SKM-1 treated with dmso at 0.1 percent for 144 hours (cell line): ENCODE measurements at regions not wholly inside any gene's neighbourhood (a gene's known extent, or its start where the extent isn't known, plus 50 kb on each side); places are given as distances from the start of the nearest gene placed in this dataset.
A peak's percentile ranks its signal among the peaks of the same experiment; 100 is the strongest.
"Not testable (repeated sequence)": the region's sequence is repeated elsewhere in the genome, so short reads cannot be mapped to it uniquely, and the experiment has no call there.

Experiments
- DNase-seq: peaks from one replicate; lab custom pipeline; 2025; ENCODE audit not compliant: unreplicated experiment; lab: John Stamatoyannopoulos, UW

- DNase-seq: no peak
Observed at GRCh38 chr4:134906404-134907023, 704.9 kb upstream of the PABPC4L start.

DNA sequence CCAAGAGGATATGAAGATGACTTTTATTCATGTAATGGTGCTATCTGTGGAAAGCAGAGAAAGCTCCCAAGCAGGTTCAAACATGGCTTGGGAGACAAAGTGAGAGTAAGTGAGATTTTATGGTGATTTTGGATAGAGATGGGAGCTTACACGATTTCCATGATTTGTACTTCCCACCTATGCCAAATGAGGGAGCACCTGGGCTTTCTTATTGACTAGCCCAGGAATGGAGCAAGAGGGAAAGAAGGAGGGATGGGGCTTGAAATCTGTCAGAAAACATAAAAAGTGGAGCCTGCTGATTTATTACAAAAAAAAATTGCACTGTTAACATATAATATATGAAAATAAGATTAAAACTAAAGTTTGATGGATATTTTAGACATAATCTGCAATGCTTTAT is 703.5 kb upstream of the PABPC4L start:
- no peak for DNase-seq

GRCh38 chr4:134888156-134888555 is 686.6 kb upstream of the PABPC4L start:
- no peak for DNase-seq

GRCh38 chr4:134885436-134885835 is 683.8 kb upstream of the PABPC4L start:
- DNase-seq: peak; percentile 8

DNA sequence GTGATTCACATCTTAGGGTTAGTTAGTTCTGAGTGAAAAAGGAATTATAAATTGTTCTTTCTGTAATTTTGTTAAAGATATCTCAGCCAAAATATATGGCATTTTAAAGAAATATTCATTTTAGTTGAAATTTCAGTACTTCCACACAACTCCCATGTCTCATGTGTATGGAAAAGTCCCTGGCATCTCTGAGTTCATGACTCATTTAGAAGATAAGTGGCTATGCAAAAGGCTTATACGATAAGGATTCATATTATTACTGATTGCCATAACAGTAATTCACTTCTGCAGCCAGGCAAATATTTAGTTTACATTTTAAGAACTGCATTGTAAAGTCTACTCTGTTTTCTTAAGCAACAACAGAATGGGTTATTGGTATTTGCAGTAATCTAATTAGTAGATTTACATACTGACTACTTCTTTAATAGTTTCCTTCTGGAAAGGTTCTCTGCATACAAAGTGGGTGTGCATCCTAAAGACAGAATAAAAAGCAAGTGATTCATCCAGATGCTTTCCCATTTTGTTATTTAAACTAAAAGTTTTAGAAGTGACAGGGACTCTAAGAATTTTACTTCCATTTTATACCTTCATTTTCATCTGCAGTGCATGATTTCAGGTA is 682.4 kb upstream of the PABPC4L start:
- no peak for DNase-seq

DNA sequence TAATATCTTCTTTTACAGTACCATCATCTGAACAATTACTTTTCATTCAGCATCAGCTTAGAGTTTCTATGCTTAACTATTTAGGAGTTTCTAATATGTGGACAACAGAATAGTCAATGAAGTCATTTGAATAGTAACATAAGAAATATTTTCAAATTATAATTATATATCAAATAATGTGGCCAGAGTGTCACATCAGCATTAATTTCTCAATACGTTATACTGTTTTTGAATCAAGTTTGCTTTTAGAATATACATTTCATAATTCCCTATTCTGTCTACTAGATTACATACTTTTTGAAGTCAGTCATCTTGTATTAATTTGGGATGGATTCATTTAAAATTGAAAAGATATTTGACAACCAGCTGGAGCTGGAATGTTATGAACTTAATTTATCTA is 677.4 kb upstream of the PABPC4L start:
- no peak for DNase-seq

- no peak for DNase-seq
Observed at GRCh38 chr4:134867027-134867426, 665.4 kb upstream of the PABPC4L start.

- DNase-seq: no peak
Observed at GRCh38 chr4:134865675-134866074, 664.1 kb upstream of the PABPC4L start.

DNA sequence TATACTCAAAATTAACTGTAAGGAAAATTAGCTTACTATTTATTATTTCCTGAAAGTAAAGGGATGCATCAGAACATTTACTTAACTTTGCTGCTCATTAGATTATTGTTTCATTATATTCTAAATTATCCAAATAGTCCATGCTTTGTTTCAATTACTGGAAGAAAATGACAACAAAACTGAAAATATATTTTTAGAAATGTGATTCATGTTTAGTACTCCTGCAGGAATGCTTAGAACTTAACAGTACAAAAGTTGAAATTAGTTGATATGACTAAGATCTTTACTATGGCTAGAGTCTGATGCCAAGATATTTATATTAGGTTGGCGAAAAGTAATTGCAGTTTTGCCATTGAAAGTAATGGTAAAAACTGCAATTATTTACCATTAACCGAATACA is 660.5 kb upstream of the PABPC4L start:
- DNase-seq: no peak

- DNase-seq: no peak
Observed at GRCh38 chr4:134848681-134849080, 647.1 kb upstream of the PABPC4L start.

- not testable (repeated sequence) for DNase-seq
Observed at GRCh38 chr4:134830741-134831140, 629.2 kb upstream of the PABPC4L start.

DNA sequence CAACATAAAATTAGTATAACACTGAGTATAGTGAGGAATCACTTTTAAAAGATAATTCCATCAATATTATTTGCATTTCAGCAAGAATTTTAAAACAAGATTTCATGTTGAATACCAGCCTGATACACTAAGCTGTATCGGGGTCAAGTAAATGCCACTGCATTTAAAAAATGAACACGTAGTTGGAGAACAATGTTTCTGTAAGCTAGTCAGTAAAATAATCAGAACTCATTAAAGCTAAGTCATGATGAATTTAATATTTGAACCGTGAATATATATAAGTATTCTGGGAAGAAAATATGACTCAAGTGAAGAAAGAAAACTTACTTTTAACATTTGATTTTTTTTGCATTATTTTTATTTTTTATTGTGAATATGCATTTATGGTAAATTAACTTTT is 611.0 kb upstream of the PABPC4L start:
- no peak for DNase-seq

- no peak for DNase-seq
Observed at GRCh38 chr4:134807231-134807745, 605.7 kb upstream of the PABPC4L start.

DNA sequence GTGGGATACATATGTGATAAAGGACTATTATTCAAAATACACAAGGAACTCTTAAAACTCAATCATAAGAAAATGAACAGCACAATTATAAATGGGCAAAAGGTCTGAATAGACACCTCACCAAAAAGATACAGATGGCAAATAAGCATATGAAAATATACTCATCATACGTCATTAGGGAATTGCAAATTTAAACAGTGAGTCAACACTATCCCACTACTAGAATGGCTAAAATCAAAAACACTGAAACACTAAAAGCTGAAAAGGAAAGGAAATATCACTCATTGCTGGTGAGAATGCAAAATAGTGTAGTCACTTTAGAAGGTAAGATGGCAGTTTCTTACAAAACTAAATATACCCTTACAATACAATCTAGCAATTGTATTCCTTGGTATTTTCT is 597.0 kb upstream of the PABPC4L start:
- DNase-seq: no peak

GRCh38 chr4:134787315-134787714 is 585.7 kb upstream of the PABPC4L start:
- DNase-seq: no peak

GRCh38 chr4:134780244-134780643 is 578.7 kb upstream of the PABPC4L start:
- no peak for DNase-seq

DNA sequence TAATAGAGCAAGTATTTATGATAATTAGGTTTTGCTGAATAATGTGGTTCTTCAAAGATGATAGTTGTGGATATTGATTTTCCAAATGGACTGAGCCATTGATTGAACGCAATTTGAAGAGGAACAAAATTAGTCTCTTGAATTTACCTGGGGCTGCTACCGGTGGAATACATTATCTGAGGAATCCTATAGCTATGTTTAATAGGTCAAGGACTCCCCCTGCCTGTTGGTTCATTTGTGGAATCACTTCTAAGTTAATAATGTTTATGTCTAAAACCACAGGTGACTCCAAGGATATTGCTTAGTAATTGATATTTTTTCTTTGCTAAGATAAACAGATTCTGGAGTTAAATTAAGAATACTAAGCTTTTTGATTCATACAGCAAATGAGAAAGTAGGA is 576.0 kb upstream of the PABPC4L start:
- no peak for DNase-seq

DNA sequence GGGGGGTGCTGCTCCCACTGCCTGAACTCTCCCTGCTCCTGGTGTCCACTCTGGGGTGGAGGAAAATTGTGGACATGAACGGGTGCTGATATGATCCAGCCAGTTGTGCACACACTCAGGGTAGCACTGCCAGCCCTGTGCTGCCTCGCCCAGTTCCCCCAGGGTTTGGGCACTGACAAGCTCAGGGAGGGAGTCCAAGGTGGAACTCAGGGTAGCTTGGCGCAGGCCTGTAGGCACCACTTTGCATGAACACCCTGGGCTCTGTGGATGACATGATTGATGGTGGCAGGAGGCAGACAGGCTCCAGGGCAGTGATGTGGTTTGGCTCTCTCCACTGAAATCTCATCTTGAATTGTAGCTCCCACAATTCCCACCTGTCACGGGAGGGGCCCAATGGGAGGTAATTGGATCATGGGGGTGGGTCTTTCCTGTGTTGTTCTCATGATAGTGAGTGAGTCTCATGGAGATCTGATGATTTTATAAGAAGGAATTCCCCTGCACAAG is 572.0 kb upstream of the PABPC4L start:
- no peak for DNase-seq

DNA sequence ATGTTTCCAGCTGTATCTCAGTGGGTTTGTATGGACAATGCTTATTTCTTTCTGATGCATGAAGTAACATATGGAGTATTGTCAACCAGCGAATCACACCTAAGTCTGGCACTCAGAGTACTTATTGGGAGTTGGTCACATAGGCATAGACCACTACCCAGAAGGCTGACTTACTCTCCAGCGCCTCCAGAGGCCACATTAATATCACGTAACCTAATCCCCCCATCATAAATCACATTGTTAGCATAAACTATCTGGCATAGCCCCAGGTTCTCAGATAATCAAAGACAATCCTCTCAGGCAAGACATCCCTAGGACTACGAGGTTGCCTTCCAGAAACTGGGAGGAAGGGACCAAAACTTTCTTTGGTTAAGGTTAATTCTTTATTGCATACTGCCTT is 560.5 kb upstream of the PABPC4L start:
- no peak for DNase-seq

- no peak for DNase-seq
Observed at GRCh38 chr4:134756421-134756820, 554.8 kb upstream of the PABPC4L start.

DNA sequence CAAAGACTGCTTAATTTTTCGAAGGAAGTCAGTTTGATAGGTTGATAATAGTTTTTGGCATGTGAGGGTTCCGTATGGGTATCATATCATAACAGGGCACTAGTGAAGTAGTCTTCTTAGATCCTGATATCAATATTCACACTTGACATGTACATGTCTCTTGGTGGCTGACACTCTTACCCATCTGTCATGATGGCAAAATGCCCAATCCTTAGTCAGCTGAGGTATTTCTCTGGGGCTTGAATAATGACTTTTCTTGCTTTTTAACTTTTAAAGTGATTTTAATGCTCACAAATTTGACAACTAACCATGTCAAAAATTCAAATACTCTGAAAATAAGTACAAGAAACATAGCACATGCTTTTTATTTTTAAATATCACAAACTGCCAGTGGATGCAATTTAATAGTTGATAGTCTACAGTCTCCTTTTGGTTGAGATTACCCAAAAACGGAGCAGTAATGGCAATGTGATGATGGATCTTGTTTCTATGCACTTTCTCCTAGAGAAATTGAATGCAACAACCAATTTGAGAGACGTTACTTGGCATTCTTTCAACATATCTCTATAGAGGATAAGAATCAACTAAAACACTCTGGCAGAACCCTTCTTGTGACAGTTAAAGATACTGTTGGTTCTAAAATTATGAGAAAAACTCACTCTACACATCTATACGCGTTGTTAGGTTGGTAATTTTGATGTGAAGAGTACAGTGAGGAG is 552.9 kb upstream of the PABPC4L start:
- DNase-seq: no peak

GRCh38 chr4:134753390-134753789 is 551.8 kb upstream of the PABPC4L start:
- DNase-seq: no peak
